Tibial artery (tissue), 4 donors: ENCODE measurements at regions not wholly inside any gene's neighbourhood (a gene's known extent, or its start where the extent isn't known, plus 50 kb on each side); places are given as distances from the start of the nearest gene placed in this dataset.

Source experiments
- DNase-seq, 2 donors: peaks; one replicate each; pipeline ENCODE4 v3.0.0-alpha.2; 2019
- H3K27ac ChIP-seq, 2 donors: fragments of 200-600 bp; sonication (generic) in 1 of 2; 1 replicate in 1 of 2; 2 replicates in 1 of 2; pipeline ENCODE4 v1.5.1; 2018 to 2019; ENCODE audit warnings: mild to moderate bottlenecking in 1 of 2
- H3K27me3 ChIP-seq, 2 donors: fragments of 200-600 bp; sonication (generic) in 1 of 2; one replicate each; pipeline versions ENCODE4 v1.5.1 to v1.6.0; 2016 to 2019
- H3K36me3 ChIP-seq, 3 donors: fragments of 200-600 bp; sonication (generic) in 2 of 3; one replicate each; pipeline ENCODE4 v1.5.1; 2016 to 2019; ENCODE audit warnings: mild to moderate bottlenecking in 2 of 3
- H3K4me1 ChIP-seq, 4 donors: fragments of 200-600 bp; sonication (generic) in 2 of 4; 1 replicate in 3 of 4; 2 replicates in 1 of 4; pipeline ENCODE4 v1.5.1; 2016 to 2019
- H3K4me3 ChIP-seq, 2 donors: fragments of 200-600 bp; sonication (generic) in 1 of 2; 1 replicate in 1 of 2; 2 replicates in 1 of 2; pipeline ENCODE4 v1.5.1; 2018 to 2019; ENCODE audit warnings: mild to moderate bottlenecking in 2 of 2
- H3K9me3 ChIP-seq, 3 donors: fragments of 200-600 bp; sonication (generic) in 1 of 3; one replicate each; pipeline ENCODE4 v1.5.1; 2016 to 2019
- CTCF ChIP-seq, 2 experiments: fragments of 200-600 bp in 1 of 2; fragments of 450-650 bp in 1 of 2; IDR thresholded peaks; one replicate each; pipeline ENCODE4 v1.5.1; 2017 to 2019; ENCODE audit warnings: antibody characterized with exemption in 2 of 2, mild to moderate bottlenecking in 1 of 2, moderate library complexity in 1 of 2
- intact Hi-C: fragments of 100-400 bp; cut with DNase I; formaldehyde crosslinking; loops from one replicate; pipeline ENCODE4 v1.15.0; 2023; ENCODE audit warnings: low total_unique reads

GRCh38 chr7:42342381-42342780, 105.4 kb upstream of the GLI3 start:
- TF ChIP-seq CTCF (IDR thresholded peaks at IDR 0.05): no peak
- no peak overlapping the region for H3K27ac ChIP-seq
- no peak overlapping the region for H3K4me3 ChIP-seq
- no peaks in the 10 kb centered on the region for H3K36me3 ChIP-seq
- intact Hi-C loops: no loop called here
- no peaks in the 10 kb centered on the region for H3K27me3 ChIP-seq
- H3K4me1 ChIP-seq: no peaks in the 10 kb centered on the region
- H3K9me3 ChIP-seq: no peaks in the 10 kb centered on the region
- no peak for DNase-seq

- H3K27ac ChIP-seq: no peak overlapping the region
- no peaks in the 10 kb centered on the region for H3K9me3 ChIP-seq
- H3K4me1 ChIP-seq: no peaks in the 10 kb centered on the region
- no peaks in the 10 kb centered on the region for H3K36me3 ChIP-seq
- H3K4me3 ChIP-seq: no peak overlapping the region
- intact Hi-C loops: no loop called here
- DNase-seq: no peak
- no peak for TF ChIP-seq CTCF (IDR thresholded peaks at IDR 0.05)
- no peaks in the 10 kb centered on the region for H3K27me3 ChIP-seq
Measured at GRCh38 chr7:42340436-42340835, 103.4 kb upstream of the GLI3 start.

- H3K4me3 ChIP-seq: no peak overlapping the region
- H3K9me3 ChIP-seq: no peaks in the 10 kb centered on the region
- H3K4me1 ChIP-seq: no peaks in the 10 kb centered on the region
- intact Hi-C loops: no loop called here
- TF ChIP-seq CTCF (IDR thresholded peaks at IDR 0.05): no peak
- no peaks in the 10 kb centered on the region for H3K27me3 ChIP-seq
- no peak overlapping the region for H3K27ac ChIP-seq
- DNase-seq: no peak
- H3K36me3 ChIP-seq: no peaks in the 10 kb centered on the region
Measured at GRCh38 chr7:42338916-42339540, 102.0 kb upstream of the GLI3 start.

- intact Hi-C loops: no loop called here
- Histone ChIP-seq H3K9me3 (no peaks in the 10 kb centered on the region), H3K36me3 (no peaks in the 10 kb centered on the region), H3K27me3 (no peaks in the 10 kb centered on the region), H3K27ac (no peak overlapping the region), H3K4me1 (no peaks in the 10 kb centered on the region), H3K4me3 (no peak overlapping the region)
- DNase-seq: no peak
- TF ChIP-seq CTCF (IDR thresholded peaks at IDR 0.05): no peak
Measured at GRCh38 chr7:42338231-42338915, 101.4 kb upstream of the GLI3 start.

- Histone ChIP-seq H3K9me3 (peaks cover 0 to 7% (median 6%) of the 10 kb centered on the region in 3 donors), H3K4me1 (no peaks in the 10 kb centered on the region), H3K27me3 (no peaks in the 10 kb centered on the region), H3K27ac (no peak overlapping the region), H3K4me3 (no peak overlapping the region), H3K36me3 (no peaks in the 10 kb centered on the region)
- no peak for DNase-seq
- TF ChIP-seq CTCF (IDR thresholded peaks at IDR 0.05): no peak
- intact Hi-C loops: no loop called here
Measured at GRCh38 chr7:42337225-42337905, 100.4 kb upstream of the GLI3 start.
